ENCODE measurements at regions not wholly inside any gene's neighbourhood (a gene's known extent, or its start where the extent isn't known, plus 50 kb on each side); places are given as distances from the start of the nearest gene placed in this dataset.

DNA sequence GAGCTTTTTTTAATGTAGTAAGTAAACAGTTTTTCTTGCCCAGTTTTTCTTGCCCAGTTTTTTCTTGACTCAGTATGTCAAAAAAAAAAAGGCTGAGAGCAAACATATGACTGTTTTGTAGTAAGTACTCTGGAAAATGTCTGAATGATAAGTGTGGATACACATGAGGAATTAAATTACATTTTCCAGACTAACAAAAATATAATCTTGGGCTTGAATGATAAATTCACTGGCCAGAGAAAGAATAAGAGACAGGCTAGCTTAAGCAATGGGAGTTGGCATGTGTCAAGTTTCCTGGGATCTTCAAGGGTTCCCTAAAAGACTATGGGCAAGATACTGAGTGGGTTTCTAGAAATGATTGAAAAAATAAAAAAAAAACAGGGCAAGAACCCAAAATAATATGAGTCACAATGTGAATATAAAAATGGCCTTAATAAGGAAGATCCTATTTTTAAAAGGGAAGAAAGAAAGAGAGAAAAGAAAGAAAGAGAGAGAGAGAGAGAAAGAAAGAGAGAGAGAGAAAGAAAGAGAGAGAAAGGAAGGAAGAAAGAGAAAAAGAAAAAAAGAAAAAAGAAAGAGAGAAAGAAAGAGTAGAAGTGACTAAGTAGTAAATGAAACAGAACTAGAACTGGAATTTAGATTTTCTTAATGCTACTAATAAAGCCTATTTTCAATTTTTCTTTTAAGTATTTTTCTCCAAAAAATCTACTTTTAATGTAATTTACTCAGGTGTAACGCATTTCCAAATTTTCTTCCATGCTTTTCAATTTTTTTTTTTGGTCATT, 60.2 kb downstream of the TFPI2 start:
- Histone ChIP-seq H3K36me3 (replicated peaks in 1 of 2) (no peaks in the 10 kb centered on the region), H3K27ac (no peak overlapping the region), H3K4me3 (no peak overlapping the region), H3K9me3 (replicated peaks in 1 of 3) (peaks cover 0 to 8% (median 0%) of the 10 kb centered on the region in 3 donors), H3K4me1 (replicated peaks in 1 of 2) (no peaks in the 10 kb centered on the region), H3K27me3 (no peaks in the 10 kb centered on the region)
- no peak for DNase-seq
- intact Hi-C loops (cut with DNase I): no loop called here
- 88 to 100% (median 93%) methylated on average over 1 of the region's 1 CpG for WGBS, 4 donors
- TF ChIP-seq CTCF (IDR thresholded peaks at IDR 0.05) (no peak), POLR2A (IDR thresholded peaks at IDR 0.05) (no peak)

- no peaks in the 10 kb centered on the region for H3K27me3 ChIP-seq
- no peak overlapping the region for H3K27ac ChIP-seq
- H3K4me1 ChIP-seq (replicated peaks in 1 of 2): no peaks in the 10 kb centered on the region
- H3K9me3 ChIP-seq (replicated peaks in 1 of 3): peaks cover 0 to 8% (median 0%) of the 10 kb centered on the region in 3 donors
- TF ChIP-seq POLR2A (IDR thresholded peaks at IDR 0.05): no peak
- no peak for TF ChIP-seq CTCF (IDR thresholded peaks at IDR 0.05)
- H3K36me3 ChIP-seq (replicated peaks in 1 of 2): no peaks in the 10 kb centered on the region
- WGBS, 4 donors: 84 to 88% (median 88%) methylated on average over 5 of the region's 5 CpGs
- intact Hi-C loops (cut with DNase I): no loop called here
- no peak for DNase-seq
- no peak overlapping the region for H3K4me3 ChIP-seq
These were observed 62.3 kb downstream of the TFPI2 start for GRCh38 chr7:93828260-93828659.

GRCh38 chr7:93823621-93824020, 66.9 kb downstream of the TFPI2 start:
- no peak for DNase-seq
- H3K27me3 ChIP-seq: no peaks in the 10 kb centered on the region
- peak overlapping the region in 2 of 5 donors; percentile 2 to 11 for H3K27ac ChIP-seq
- intact Hi-C loops (cut with DNase I): no loop called here
- H3K4me3 ChIP-seq: no peak overlapping the region
- no peak for TF ChIP-seq POLR2A (IDR thresholded peaks at IDR 0.05)
- no peak for TF ChIP-seq CTCF (IDR thresholded peaks at IDR 0.05)
- peaks cover 0 to 8% (median 0%) of the 10 kb centered on the region in 3 donors for H3K9me3 ChIP-seq (replicated peaks in 1 of 3)
- H3K36me3 ChIP-seq (replicated peaks in 1 of 2): no peaks in the 10 kb centered on the region
- H3K4me1 ChIP-seq (replicated peaks in 1 of 2): no peaks in the 10 kb centered on the region
- WGBS, 4 donors: 49 to 75% (median 57%) methylated on average over 1 of the region's 1 CpG

GRCh38 chr7:93821463-93821862, 69.1 kb downstream of the TFPI2 start:
- H3K27ac ChIP-seq: no peak overlapping the region
- H3K27me3 ChIP-seq: no peaks in the 10 kb centered on the region
- TF ChIP-seq POLR2A (IDR thresholded peaks at IDR 0.05): no peak
- no peak for TF ChIP-seq CTCF (IDR thresholded peaks at IDR 0.05)
- intact Hi-C loops (cut with DNase I): no loop called here
- H3K4me3 ChIP-seq: no peak overlapping the region
- DNase-seq: no peak
- 48 to 58% (median 53%) methylated on average over 1 of the region's 1 CpG for WGBS, 4 donors
- no peaks in the 10 kb centered on the region for H3K4me1 ChIP-seq (replicated peaks in 1 of 2)
- H3K9me3 ChIP-seq (replicated peaks in 1 of 3): no peaks in the 10 kb centered on the region
- no peaks in the 10 kb centered on the region for H3K36me3 ChIP-seq (replicated peaks in 1 of 2)
